Keratinocyte (primary cell): ENCODE measurements at regions not wholly inside any gene's neighbourhood (a gene's known extent, or its start where the extent isn't known, plus 50 kb on each side); places are given as distances from the start of the nearest gene placed in this dataset.

Experiments
- DNase-seq: peaks from one replicate; pipeline ENCODE4 v3.0.0-alpha.2; 2011; ENCODE audit warnings: low read depth, missing footprints, low spot score
- FAIRE-seq: peaks from 2 replicates; lab custom pipeline; 2011; peaks lifted over from hg19 to GRCh38; lab: Jason Lieb, UNC
- H2AFZ ChIP-seq: 2 replicates; pipeline ENCODE4 v1.6.0; 2012; ENCODE audit warnings: low read length, control low read depth, inconsistent platforms; ENCODE audit not compliant: control insufficient read depth
- H3K27ac ChIP-seq: 2 replicates; pipeline ENCODE4 v1.5.1; 2011; ENCODE audit warnings: low read length; ENCODE audit not compliant: control insufficient read depth, insufficient read depth
- H3K27me3 ChIP-seq: 3 replicates; pipeline ENCODE4 v1.6.0; 2011; ENCODE audit warnings: low read length; ENCODE audit not compliant: control insufficient read depth, insufficient read depth; ENCODE audit errors: extremely low read depth
- H3K36me3 ChIP-seq, 2 experiments: 2 replicates in 1 of 2; 3 replicates in 1 of 2; pipeline ENCODE4 v1.5.1; 2011; ENCODE audit warnings: low read length in 2 of 2, mild to moderate bottlenecking in 1 of 2; ENCODE audit not compliant: control insufficient read depth in 2 of 2, insufficient read depth in 2 of 2; ENCODE audit errors: extremely low read depth in 1 of 2
- H3K4me1 ChIP-seq: 3 replicates; pipeline ENCODE4 v1.5.1; 2011; ENCODE audit warnings: low read length; ENCODE audit not compliant: control insufficient read depth, insufficient read depth; ENCODE audit errors: extremely low read depth
- H3K4me2 ChIP-seq: 3 replicates; pipeline ENCODE4 v1.6.0; 2011; ENCODE audit warnings: low read depth, low read length; ENCODE audit not compliant: control insufficient read depth, insufficient read depth; ENCODE audit errors: extremely low read depth
- H3K4me3 ChIP-seq, 3 experiments: fragments of 200-600 bp in 1 of 3; sonication (generic) in 1 of 3; 2 replicates in 2 of 3; 3 replicates in 1 of 3; pipeline ENCODE4 v1.5.1; 2011 to 2016; ENCODE audit warnings: low read length in 3 of 3, mild to moderate bottlenecking in 3 of 3, control low read depth in 2 of 3, inconsistent platforms in 1 of 3, low read depth in 1 of 3, mixed read lengths in 1 of 3, mixed run types in 1 of 3, moderate library complexity in 1 of 3; ENCODE audit not compliant: control insufficient read depth in 2 of 3, insufficient read depth in 2 of 3; ENCODE audit errors: extremely low read depth in 1 of 3
- H3K79me2 ChIP-seq: 2 replicates; pipeline ENCODE4 v1.6.0; 2012; ENCODE audit warnings: low read length; ENCODE audit not compliant: control insufficient read depth, insufficient read depth
- H3K9ac ChIP-seq: 3 replicates; pipeline ENCODE4 v1.6.0; 2011; ENCODE audit warnings: low read length; ENCODE audit not compliant: control insufficient read depth, insufficient read depth; ENCODE audit errors: extremely low read depth
- H3K9me1 ChIP-seq: 3 replicates; pipeline ENCODE4 v1.6.0; 2011; ENCODE audit warnings: low read length; ENCODE audit not compliant: control insufficient read depth, insufficient read depth; ENCODE audit errors: extremely low read depth
- H3K9me3 ChIP-seq: 2 replicates; pipeline ENCODE4 v1.5.1; 2012; ENCODE audit warnings: low read depth, low read length; ENCODE audit not compliant: control insufficient read depth
- H4K20me1 ChIP-seq: 3 replicates; pipeline ENCODE4 v1.6.0; 2011; ENCODE audit warnings: low read length; ENCODE audit not compliant: control insufficient read depth, insufficient read depth; ENCODE audit errors: extremely low read depth
- EZH2 ChIP-seq: IDR thresholded peaks from one replicate; pipeline ENCODE4 v1.6.1; 2012; ENCODE audit warnings: inconsistent platforms, mild to moderate bottlenecking, low read length, moderate library complexity
- dilution Hi-C: fragments of 300-500 bp; cut with MboI; formaldehyde crosslinking; loops from one replicate; pipeline ENCODE4 v1.7.0; 2020; ENCODE audit warnings: low sequenced_read_pairs; ENCODE audit not compliant: extremely low pct_ligation_motif_present
- TF ChIP-seq, protein P1 (sequence below), 3 experiments: IDR thresholded peaks in 1 of 3; conservative IDR thresholded peaks in 1 of 3; optimal IDR thresholded peaks in 1 of 3; 2 replicates in 2 of 3; 3 replicates in 1 of 3; pipeline versions ENCODE3 to v1.5.1; 2011; ENCODE audit warnings: low read length in 3 of 3, mild to moderate bottlenecking in 3 of 3, moderate library complexity in 2 of 3, control low read depth in 1 of 3, inconsistent platforms in 1 of 3; ENCODE audit not compliant: insufficient read depth in 2 of 3; ENCODE audit errors: extremely low read depth in 1 of 3

DNA sequence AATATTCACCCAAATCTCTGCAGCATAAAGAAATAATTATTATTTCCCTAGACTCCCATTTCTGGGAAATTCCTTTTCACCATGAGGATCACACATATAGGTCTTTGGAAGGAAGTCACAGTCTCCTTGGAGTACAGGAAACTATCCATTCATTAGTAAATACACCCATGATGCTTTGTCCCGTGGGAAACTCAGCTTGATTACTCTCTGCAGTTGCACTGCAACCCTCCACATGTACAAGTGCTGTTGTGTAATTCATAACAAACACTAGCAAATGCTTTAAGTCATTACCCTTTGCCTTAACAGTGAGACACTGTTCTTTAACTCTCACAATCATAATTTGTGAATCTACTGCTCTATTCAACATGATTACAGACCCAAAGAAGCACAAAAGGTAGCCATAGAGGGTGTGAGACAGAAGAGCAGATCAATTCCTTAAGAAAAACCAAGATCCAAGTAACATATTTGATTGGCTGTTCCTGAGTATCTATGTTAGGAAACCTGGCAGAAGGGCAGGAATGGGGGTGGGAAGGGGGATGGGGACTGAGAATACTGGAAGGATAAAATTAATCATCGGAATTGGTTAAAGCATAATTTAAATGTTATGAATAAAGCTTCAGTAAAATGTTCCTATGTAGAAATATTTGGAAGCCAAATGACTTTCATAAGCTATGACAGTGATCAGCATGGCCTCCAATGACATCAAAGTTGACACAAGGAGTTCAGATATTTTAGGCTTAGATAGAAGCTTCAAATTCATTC is 268.0 kb downstream of the HACE1 start:
- FAIRE-seq, result peak; percentile 9
- H3K27ac ChIP-seq, result no peak overlapping the region
- DNase-seq, result no peak
- H3K79me2 ChIP-seq, result no peaks in the 10 kb centered on the region
- no peak overlapping the region for H3K4me2 ChIP-seq
- no peak overlapping the region for H2AFZ ChIP-seq
- no peaks in the 10 kb centered on the region for H3K9me3 ChIP-seq
- no peaks in the 10 kb centered on the region for H3K9me1 ChIP-seq
- TF ChIP-seq, protein P1, sequence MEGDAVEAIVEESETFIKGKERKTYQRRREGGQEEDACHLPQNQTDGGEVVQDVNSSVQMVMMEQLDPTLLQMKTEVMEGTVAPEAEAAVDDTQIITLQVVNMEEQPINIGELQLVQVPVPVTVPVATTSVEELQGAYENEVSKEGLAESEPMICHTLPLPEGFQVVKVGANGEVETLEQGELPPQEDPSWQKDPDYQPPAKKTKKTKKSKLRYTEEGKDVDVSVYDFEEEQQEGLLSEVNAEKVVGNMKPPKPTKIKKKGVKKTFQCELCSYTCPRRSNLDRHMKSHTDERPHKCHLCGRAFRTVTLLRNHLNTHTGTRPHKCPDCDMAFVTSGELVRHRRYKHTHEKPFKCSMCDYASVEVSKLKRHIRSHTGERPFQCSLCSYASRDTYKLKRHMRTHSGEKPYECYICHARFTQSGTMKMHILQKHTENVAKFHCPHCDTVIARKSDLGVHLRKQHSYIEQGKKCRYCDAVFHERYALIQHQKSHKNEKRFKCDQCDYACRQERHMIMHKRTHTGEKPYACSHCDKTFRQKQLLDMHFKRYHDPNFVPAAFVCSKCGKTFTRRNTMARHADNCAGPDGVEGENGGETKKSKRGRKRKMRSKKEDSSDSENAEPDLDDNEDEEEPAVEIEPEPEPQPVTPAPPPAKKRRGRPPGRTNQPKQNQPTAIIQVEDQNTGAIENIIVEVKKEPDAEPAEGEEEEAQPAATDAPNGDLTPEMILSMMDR (optimal IDR thresholded peaks at IDR 0.05 in 1 of 3, IDR thresholded peaks at IDR 0.05 in 1 of 3, conservative IDR thresholded peaks at IDR 0.05 in 1 of 3; ENCODE audit: extremely low read depth in 1 of 3, insufficient read depth in 2 of 3, low read length in 3 of 3), result no peak
- no peak for TF ChIP-seq EZH2
- dilution Hi-C loops, result no loop called here
- H3K36me3 ChIP-seq, result no peaks in the 10 kb centered on the region
- H3K9ac ChIP-seq, result no peak overlapping the region
- no peak overlapping the region for H3K4me3 ChIP-seq
- no peaks in the 10 kb centered on the region for H3K27me3 ChIP-seq
- no peaks in the 10 kb centered on the region for H4K20me1 ChIP-seq
- no peaks in the 10 kb centered on the region for H3K4me1 ChIP-seq

DNA sequence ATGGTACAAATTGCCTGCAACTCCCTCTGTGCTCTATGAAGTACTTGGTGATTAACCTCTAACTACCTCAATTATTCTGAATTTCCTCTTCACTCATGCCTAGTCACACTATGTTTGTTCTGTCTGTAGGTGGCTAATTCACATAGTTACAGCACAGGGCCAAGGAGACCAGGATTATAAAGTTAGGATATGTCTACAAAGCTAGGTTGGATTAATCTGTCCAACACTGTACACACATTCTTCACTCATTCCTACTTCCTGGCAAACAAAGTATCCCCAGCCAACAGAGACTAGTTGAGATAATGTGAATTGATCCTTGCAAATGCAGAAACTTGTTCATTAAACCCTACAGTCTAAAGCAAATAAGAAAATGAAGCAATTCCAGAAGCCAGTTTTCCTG is 269.8 kb downstream of the HACE1 start:
- Histone ChIP-seq H3K9me1 (no peaks in the 10 kb centered on the region), H4K20me1 (no peaks in the 10 kb centered on the region), H3K4me2 (no peak overlapping the region), H3K36me3 (no peaks in the 10 kb centered on the region), H3K27me3 (no peaks in the 10 kb centered on the region), H3K9me3 (no peaks in the 10 kb centered on the region), H2AFZ (no peak overlapping the region), H3K4me3 (no peak overlapping the region), H3K27ac (no peak overlapping the region), H3K4me1 (no peaks in the 10 kb centered on the region), H3K79me2 (no peaks in the 10 kb centered on the region), H3K9ac (no peak overlapping the region)
- FAIRE-seq (no peak), DNase-seq (no peak)
- dilution Hi-C loops, result no loop called here
- TF ChIP-seq, protein P1 (optimal IDR thresholded peaks at IDR 0.05 in 1 of 3, IDR thresholded peaks at IDR 0.05 in 1 of 3, conservative IDR thresholded peaks at IDR 0.05 in 1 of 3; ENCODE audit: extremely low read depth in 1 of 3, insufficient read depth in 2 of 3, low read length in 3 of 3), result no peak
- TF ChIP-seq EZH2, result no peak
